AG09309 (cell line): ENCODE measurements at regions not wholly inside any gene's neighbourhood (a gene's known extent, or its start where the extent isn't known, plus 50 kb on each side); places are given as distances from the start of the nearest gene placed in this dataset.

ENCODE experiments used
- DNase-seq: peaks from one replicate; pipeline ENCODE4 v3.0.0-alpha.2; 2010; ENCODE audit warnings: low read depth
- H3K4me3 ChIP-seq: 2 replicates; pipeline ENCODE4 v1.5.1; 2011; ENCODE audit warnings: mild to moderate bottlenecking, low read depth, low read length, moderate library complexity; ENCODE audit not compliant: control insufficient read depth
- TF ChIP-seq, protein P1 (sequence below): IDR thresholded peaks from 2 replicates; pipeline ENCODE4 v1.5.1; 2011; ENCODE audit warnings: mild to moderate bottlenecking, low read depth, low read length, inconsistent platforms; ENCODE audit not compliant: insufficient read depth, control insufficient read depth; ENCODE audit errors: missing control alignments

- no peak for DNase-seq
- H3K4me3 ChIP-seq: no peak overlapping the region
Measured at GRCh38 chr14:87696485-87696884, 296.5 kb downstream of the GALC start.

GRCh38 chr14:87691042-87691881 is 301.7 kb downstream of the GALC start:
- H3K4me3 ChIP-seq: no peak overlapping the region
- no peak for DNase-seq
- TF ChIP-seq, protein P1, sequence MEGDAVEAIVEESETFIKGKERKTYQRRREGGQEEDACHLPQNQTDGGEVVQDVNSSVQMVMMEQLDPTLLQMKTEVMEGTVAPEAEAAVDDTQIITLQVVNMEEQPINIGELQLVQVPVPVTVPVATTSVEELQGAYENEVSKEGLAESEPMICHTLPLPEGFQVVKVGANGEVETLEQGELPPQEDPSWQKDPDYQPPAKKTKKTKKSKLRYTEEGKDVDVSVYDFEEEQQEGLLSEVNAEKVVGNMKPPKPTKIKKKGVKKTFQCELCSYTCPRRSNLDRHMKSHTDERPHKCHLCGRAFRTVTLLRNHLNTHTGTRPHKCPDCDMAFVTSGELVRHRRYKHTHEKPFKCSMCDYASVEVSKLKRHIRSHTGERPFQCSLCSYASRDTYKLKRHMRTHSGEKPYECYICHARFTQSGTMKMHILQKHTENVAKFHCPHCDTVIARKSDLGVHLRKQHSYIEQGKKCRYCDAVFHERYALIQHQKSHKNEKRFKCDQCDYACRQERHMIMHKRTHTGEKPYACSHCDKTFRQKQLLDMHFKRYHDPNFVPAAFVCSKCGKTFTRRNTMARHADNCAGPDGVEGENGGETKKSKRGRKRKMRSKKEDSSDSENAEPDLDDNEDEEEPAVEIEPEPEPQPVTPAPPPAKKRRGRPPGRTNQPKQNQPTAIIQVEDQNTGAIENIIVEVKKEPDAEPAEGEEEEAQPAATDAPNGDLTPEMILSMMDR: no peak

More at GRCh38 chr14:87696485-87696884, 296.5 kb downstream of the GALC start:
- TF ChIP-seq, protein P1: no peak

- no peak overlapping the region for H3K4me3 ChIP-seq
- DNase-seq: no peak
- TF ChIP-seq, protein P1: no peak
Measured at GRCh38 chr14:87690076-87690613, 302.8 kb downstream of the GALC start.

DNA sequence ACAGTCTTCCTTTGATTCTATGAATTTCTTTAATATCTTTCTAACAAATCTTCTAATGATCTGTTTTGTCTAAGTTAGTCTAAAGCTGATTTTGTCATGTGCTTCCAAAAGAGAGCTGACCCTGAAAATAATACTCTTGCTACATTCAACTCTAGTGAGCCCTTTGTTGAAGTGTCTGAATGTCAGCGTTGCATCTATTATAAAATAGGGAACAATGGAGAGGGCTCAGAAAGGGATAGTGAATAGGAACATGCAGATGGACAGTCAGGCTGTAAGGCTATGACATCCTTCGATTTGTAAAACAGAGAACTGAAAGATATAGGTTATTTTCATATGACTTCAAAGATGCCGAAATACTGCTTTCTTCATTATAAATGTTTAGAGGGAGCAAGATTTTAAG is 304.5 kb downstream of the GALC start:
- no peak overlapping the region for H3K4me3 ChIP-seq
- TF ChIP-seq, protein P1: no peak
- DNase-seq: no peak

DNA sequence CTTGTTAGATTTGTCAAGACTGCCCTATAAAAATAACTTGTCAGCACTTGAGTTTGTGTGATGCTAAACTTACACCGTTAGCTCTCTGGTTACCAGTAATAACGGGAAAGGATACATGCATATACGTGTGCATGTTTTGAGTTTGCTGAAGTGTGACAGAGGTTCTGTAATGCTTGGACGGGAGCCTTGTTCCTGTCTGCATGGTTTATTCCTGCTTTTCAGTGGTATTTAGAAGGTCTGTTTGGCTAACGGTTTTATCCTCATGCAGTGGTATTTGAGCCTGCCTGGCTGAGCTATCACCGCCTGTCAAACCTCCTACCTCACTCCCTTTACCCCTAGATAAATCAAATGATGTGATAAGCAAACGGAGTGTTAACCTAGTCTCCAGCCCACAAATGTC is 305.6 kb downstream of the GALC start:
- no peak overlapping the region for H3K4me3 ChIP-seq
- no peak for DNase-seq
- TF ChIP-seq, protein P1: no peak

GRCh38 chr14:87686746-87687145 is 306.2 kb downstream of the GALC start:
- TF ChIP-seq, protein P1: no peak
- DNase-seq: no peak
- H3K4me3 ChIP-seq: no peak overlapping the region
